PC-3 (cell line): ENCODE measurements at regions not wholly inside any gene's neighbourhood (a gene's known extent, or its start where the extent isn't known, plus 50 kb on each side); places are given as distances from the start of the nearest gene placed in this dataset.

Source experiments
- ATAC-seq: fragments of 200-7000 bp; cut with Tn5 transposase; 2 replicates; pipeline ENCODE4 v1.9.1; 2020; ENCODE audit warnings: mild to moderate bottlenecking, moderate library complexity
- BruUV-seq: library from RNA; stranded (reverse); fragments of 400-500 nt; replicated peaks from 2 replicates; lab custom pipeline; 2021; lab: Mats Ljungman, UMichigan
- CTCF ChIA-PET: fragments of 300-600 bp; sonication (Branson Sonifier 250); formaldehyde crosslinking; loops from one replicate; lab custom pipeline; 2022; ENCODE audit warnings: antibody characterized with exemption; lab: Charles Lee
- POLR2A ChIA-PET: fragments of 300-600 bp; sonication (Branson Sonifier 250); formaldehyde crosslinking; loops from one replicate; lab custom pipeline; 2022; ENCODE audit warnings: antibody characterized with exemption; ENCODE audit not compliant: unreplicated experiment; lab: Charles Lee
- DNase-seq: peaks from one replicate; pipeline ENCODE4 v3.0.0-alpha.2; 2015
- H2AFZ ChIP-seq: fragments of 300-600 bp; sonication (generic); 2 replicates; pipeline ENCODE4 v1.6.0; 2016; ENCODE audit warnings: antibody characterized with exemption, low read length
- H3F3A ChIP-seq: fragments of 300-600 bp; sonication (generic); one replicate; pipeline ENCODE4 v1.6.0; 2017; ENCODE audit warnings: antibody characterized with exemption, low read length, control low read depth, mild to moderate bottlenecking; ENCODE audit not compliant: unreplicated experiment
- H3K27ac ChIP-seq: fragments of 300-600 bp; sonication (generic); 2 replicates; pipeline ENCODE4 v1.5.1; 2016; ENCODE audit warnings: mild to moderate bottlenecking, low read length
- H3K27me3 ChIP-seq: fragments of 300-600 bp; sonication (generic); 2 replicates; pipeline ENCODE4 v1.6.1; 2016; ENCODE audit warnings: low read length, mixed read lengths
- H3K36me3 ChIP-seq: fragments of 300-600 bp; sonication (generic); 2 replicates; pipeline ENCODE4 v1.6.1; 2016; ENCODE audit warnings: low read depth, mixed run types, low read length, mixed read lengths
- H3K4me1 ChIP-seq: fragments of 300-600 bp; sonication (generic); 2 replicates; pipeline ENCODE4 v1.5.1; 2016; ENCODE audit warnings: low read length; ENCODE audit not compliant: insufficient read depth
- H3K4me2 ChIP-seq: fragments of 300-600 bp; sonication (generic); 2 replicates; pipeline ENCODE4 v1.6.0; 2016; ENCODE audit warnings: low read length
- H3K4me3 ChIP-seq: fragments of 300-600 bp; sonication (generic); 2 replicates; pipeline ENCODE4 v1.5.1; 2016; ENCODE audit warnings: mild to moderate bottlenecking, low read length, mixed read lengths
- H3K79me2 ChIP-seq: fragments of 300-600 bp; sonication (generic); 2 replicates; pipeline ENCODE4 v1.6.1; 2017; ENCODE audit warnings: low read length, mixed read lengths
- H3K9ac ChIP-seq: fragments of 300-600 bp; sonication (generic); 2 replicates; pipeline ENCODE4 v1.6.0; 2016; ENCODE audit warnings: mild to moderate bottlenecking, low read length
- H3K9me2 ChIP-seq: fragments of 300-600 bp; sonication (generic); replicated peaks from 2 replicates; pipeline ENCODE4 v1.6.1; 2016; ENCODE audit warnings: mixed run types, low read length, mixed read lengths
- H3K9me3 ChIP-seq: fragments of 300-600 bp; sonication (generic); 2 replicates; pipeline ENCODE4 v1.6.1; 2016; ENCODE audit warnings: low read length, mixed read lengths
- H4K20me1 ChIP-seq: fragments of 300-600 bp; sonication (generic); 2 replicates; pipeline ENCODE4 v1.6.1; 2016; ENCODE audit warnings: low read length, mixed read lengths
- EZH2 ChIP-seq: fragments of 300-600 bp; sonication (generic); IDR thresholded peaks from one replicate; pipeline ENCODE4 v1.6.1; 2017; ENCODE audit warnings: antibody characterized with exemption, mild to moderate bottlenecking, low read length; ENCODE audit not compliant: unreplicated experiment
- EZH2phosphoT487 ChIP-seq: fragments of 300-600 bp; sonication (generic); IDR thresholded peaks from 2 replicates; pipeline ENCODE4 v1.6.1; 2018; ENCODE audit warnings: mild to moderate bottlenecking, antibody characterized with exemption, low read length, borderline replicate concordance
- intact Hi-C: fragments of 100-400 bp; cut with micrococcal nuclease; formaldehyde crosslinking; loops from 2 replicates; pipeline ENCODE4 v1.9.0; 2023
- TF ChIP-seq, protein P1 (sequence below): fragments of 300-600 bp; sonication (generic); conservative IDR thresholded peaks from 2 replicates; pipeline ENCODE4 v1.5.1; 2017; ENCODE audit warnings: antibody characterized with exemption, low read depth, mild to moderate bottlenecking, low read length

DNA sequence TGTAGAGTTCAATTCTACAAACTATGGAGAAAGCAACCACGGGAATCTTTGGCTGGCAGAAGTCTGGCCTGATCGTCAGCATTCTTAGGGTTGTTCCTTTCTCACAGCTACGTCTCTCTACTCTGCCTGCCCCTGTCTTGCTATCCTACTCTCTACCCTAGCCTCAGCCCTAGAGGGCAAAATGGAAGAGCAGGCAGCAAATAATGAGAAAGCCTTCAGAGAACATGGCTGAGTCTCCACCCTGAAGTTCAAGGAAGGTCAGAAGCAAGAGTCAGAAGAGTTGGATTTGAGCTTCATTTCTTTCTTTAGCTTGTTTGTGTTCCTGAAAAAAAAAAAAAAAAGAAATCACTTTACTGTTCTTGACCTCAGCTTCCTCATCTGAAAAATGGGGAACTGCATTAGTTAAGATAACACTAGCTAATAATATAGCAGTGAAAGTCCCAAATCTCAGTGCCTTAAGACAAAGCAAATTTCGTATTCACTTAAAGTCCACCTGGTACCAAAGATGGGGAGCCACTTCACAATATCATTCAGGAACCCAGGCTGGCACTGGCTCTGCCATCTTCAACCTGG is 50.2 kb upstream of the CCND2 start:
- H3K4me1 ChIP-seq, result no peaks in the 10 kb centered on the region

DNA sequence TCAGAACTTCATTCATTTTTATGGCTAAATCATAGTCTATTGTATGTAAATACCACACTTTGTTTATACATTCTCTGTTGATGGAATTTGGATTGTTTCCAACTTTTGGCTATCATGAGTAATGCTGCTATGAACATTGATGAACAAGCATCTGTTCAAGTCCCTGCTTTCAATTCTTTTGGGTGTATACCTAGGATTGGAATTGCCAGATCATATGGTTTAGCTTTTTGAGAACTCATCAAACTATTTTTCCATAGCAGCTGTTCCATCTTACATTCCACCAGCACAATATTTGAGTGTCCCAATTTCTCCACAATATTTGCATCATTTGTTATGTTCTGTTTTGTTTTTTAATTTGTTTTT is 52.3 kb upstream of the CCND2 start:
- Histone ChIP-seq H3K4me3 (no peak overlapping the region), H3K9ac (no peak overlapping the region), H3K9me2 (no peaks in the 10 kb centered on the region), H3F3A (no peaks in the 10 kb centered on the region), H3K79me2 (no peaks in the 10 kb centered on the region), H2AFZ (no peak overlapping the region), H3K4me2 (no peak overlapping the region), H3K27ac (no peak overlapping the region), H3K9me3 (no peaks in the 10 kb centered on the region), H3K4me1 (no peaks in the 10 kb centered on the region), H4K20me1 (no peaks in the 10 kb centered on the region), H3K36me3 (no peaks in the 10 kb centered on the region), H3K27me3 (peaks cover 31% of the 10 kb centered on the region; the same call in 1 of the 2 replicates)
- no peak for DNase-seq
- intact Hi-C loops, result no loop called here
- POLR2A ChIA-PET, result no interaction called here
- BruUV-seq, result no TSS peak
- ATAC-seq, result no peak
- CTCF ChIA-PET, result no interaction called here
- TF ChIP-seq, protein P1, sequence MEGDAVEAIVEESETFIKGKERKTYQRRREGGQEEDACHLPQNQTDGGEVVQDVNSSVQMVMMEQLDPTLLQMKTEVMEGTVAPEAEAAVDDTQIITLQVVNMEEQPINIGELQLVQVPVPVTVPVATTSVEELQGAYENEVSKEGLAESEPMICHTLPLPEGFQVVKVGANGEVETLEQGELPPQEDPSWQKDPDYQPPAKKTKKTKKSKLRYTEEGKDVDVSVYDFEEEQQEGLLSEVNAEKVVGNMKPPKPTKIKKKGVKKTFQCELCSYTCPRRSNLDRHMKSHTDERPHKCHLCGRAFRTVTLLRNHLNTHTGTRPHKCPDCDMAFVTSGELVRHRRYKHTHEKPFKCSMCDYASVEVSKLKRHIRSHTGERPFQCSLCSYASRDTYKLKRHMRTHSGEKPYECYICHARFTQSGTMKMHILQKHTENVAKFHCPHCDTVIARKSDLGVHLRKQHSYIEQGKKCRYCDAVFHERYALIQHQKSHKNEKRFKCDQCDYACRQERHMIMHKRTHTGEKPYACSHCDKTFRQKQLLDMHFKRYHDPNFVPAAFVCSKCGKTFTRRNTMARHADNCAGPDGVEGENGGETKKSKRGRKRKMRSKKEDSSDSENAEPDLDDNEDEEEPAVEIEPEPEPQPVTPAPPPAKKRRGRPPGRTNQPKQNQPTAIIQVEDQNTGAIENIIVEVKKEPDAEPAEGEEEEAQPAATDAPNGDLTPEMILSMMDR, result no peak
- no peak for TF ChIP-seq EZH2
- no peak for TF ChIP-seq EZH2phosphoT487

More for the DNA sequence above, 50.2 kb upstream of the CCND2 start:
- POLR2A ChIA-PET, result no interaction called here
- Histone ChIP-seq H4K20me1 (no peaks in the 10 kb centered on the region), H3K4me3 (no peak overlapping the region), H3K36me3 (no peaks in the 10 kb centered on the region), H3K79me2 (no peaks in the 10 kb centered on the region), H3F3A (no peaks in the 10 kb centered on the region), H3K27ac (no peak overlapping the region), H3K9ac (no peak overlapping the region), H2AFZ (no peak overlapping the region), H3K27me3 (peaks cover 27% of the 10 kb centered on the region), H3K9me2 (no peaks in the 10 kb centered on the region), H3K9me3 (no peaks in the 10 kb centered on the region), H3K4me2 (no peak overlapping the region)
- no peak for ATAC-seq
- intact Hi-C loops, result no loop called here
- CTCF ChIA-PET, result no interaction called here
- TF ChIP-seq, protein P1, result no peak
- TF ChIP-seq EZH2phosphoT487 (no peak), EZH2 (no peak)
- BruUV-seq, result no TSS peak
- DNase-seq, result no peak

DNA sequence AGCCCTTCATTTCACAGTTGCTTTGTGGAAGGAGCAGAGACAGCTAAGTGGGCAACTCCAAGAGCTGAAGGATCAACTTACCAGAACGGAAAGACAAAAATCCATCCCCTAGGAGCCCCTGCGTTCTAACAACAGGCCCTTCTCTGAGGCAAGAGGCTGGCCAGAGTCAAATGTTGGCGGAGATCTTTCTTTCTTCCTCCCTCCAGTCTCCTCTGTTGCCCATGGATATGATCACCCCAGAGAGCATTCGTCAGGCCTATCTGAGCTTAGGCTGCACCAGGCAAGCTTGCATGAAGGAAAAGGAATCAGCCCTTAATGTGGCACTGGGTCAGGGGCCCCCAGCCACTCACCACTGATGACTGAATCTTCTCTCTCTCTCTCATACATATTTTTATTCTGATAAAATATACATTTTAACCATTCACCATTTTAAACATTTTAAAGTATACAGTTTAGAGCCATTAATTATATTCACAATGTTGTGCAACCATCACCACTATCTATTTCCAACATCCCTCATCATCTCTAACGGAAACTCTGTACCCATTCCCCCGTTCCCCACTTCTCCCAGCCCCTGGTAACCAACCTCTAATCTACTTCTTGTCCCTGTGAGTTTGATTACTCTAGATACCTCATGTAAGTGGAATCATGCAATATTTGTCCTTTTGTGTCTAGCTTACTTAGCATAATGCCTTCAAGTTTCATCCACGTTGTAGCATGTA is 52.9 kb upstream of the CCND2 start:
- Histone ChIP-seq H3F3A (no peaks in the 10 kb centered on the region), H4K20me1 (no peaks in the 10 kb centered on the region), H3K27me3 (peaks cover 31% of the 10 kb centered on the region; the same call in 1 of the 2 replicates), H3K27ac (no peak overlapping the region), H3K9me3 (no peaks in the 10 kb centered on the region), H3K9me2 (no peaks in the 10 kb centered on the region), H2AFZ (no peak overlapping the region), H3K4me2 (no peak overlapping the region), H3K9ac (no peak overlapping the region), H3K79me2 (no peaks in the 10 kb centered on the region), H3K36me3 (no peaks in the 10 kb centered on the region), H3K4me3 (no peak overlapping the region), H3K4me1 (no peaks in the 10 kb centered on the region)
- intact Hi-C loops, result no loop called here
- ATAC-seq (no peak), DNase-seq (no peak)
- ChIA-PET POLR2A (no interaction called here), CTCF (no interaction called here)
- no TSS peak for BruUV-seq
- TF ChIP-seq EZH2 (no peak), EZH2phosphoT487 (no peak)
- TF ChIP-seq, protein P1, result no peak
